NOMO-1 treated with dmso at 0.1 percent for 144 hours (cell line): ENCODE measurements at regions not wholly inside any gene's neighbourhood (a gene's known extent, or its start where the extent isn't known, plus 50 kb on each side); places are given as distances from the start of the nearest gene placed in this dataset.
"Not testable (repeated sequence)": the region's sequence is repeated elsewhere in the genome, so short reads cannot be mapped to it uniquely, and the experiment has no call there.

Source experiments
- DNase-seq: peaks from one replicate; lab custom pipeline; 2025; ENCODE audit not compliant: unreplicated experiment; lab: John Stamatoyannopoulos, UW

GRCh38 chr2:111355823-111356511 is 235.3 kb downstream of the BCL2L11 start:
- DNase-seq, result not testable (repeated sequence)

- not testable (repeated sequence) for DNase-seq
These were observed 235.9 kb downstream of the BCL2L11 start for GRCh38 chr2:111356512-111357031.

GRCh38 chr2:111365986-111366640 is 245.4 kb downstream of the BCL2L11 start:
- DNase-seq, result not testable (repeated sequence)

- not testable (repeated sequence) for DNase-seq
These were observed 245.9 kb downstream of the BCL2L11 start for GRCh38 chr2:111366641-111367029.

- not testable (repeated sequence) for DNase-seq
These were observed 246.4 kb downstream of the BCL2L11 start for GRCh38 chr2:111367080-111367479.

- DNase-seq, result not testable (repeated sequence)
These were observed 247.2 kb downstream of the BCL2L11 start for GRCh38 chr2:111367871-111368270.

GRCh38 chr2:111368288-111368687 is 247.6 kb downstream of the BCL2L11 start:
- DNase-seq, result not testable (repeated sequence)

- DNase-seq, result not testable (repeated sequence)
These were observed 252.3 kb downstream of the BCL2L11 start for GRCh38 chr2:111373060-111373459.

- DNase-seq, result not testable (repeated sequence)
These were observed 253.3 kb downstream of the BCL2L11 start for GRCh38 chr2:111373989-111374388.

- DNase-seq, result not testable (repeated sequence)
These were observed 254.0 kb downstream of the BCL2L11 start for GRCh38 chr2:111374734-111375133.

- DNase-seq, result not testable (repeated sequence)
These were observed 254.7 kb downstream of the BCL2L11 start for GRCh38 chr2:111375320-111375883.

- not testable (repeated sequence) for DNase-seq
These were observed 255.7 kb downstream of the BCL2L11 start for GRCh38 chr2:111376272-111376970.

GRCh38 chr2:111376971-111377352 is 256.2 kb downstream of the BCL2L11 start:
- not testable (repeated sequence) for DNase-seq

- DNase-seq, result not testable (repeated sequence)
These were observed 256.8 kb downstream of the BCL2L11 start for GRCh38 chr2:111377386-111377959.

GRCh38 chr2:111378348-111378747 is 257.6 kb downstream of the BCL2L11 start:
- DNase-seq, result not testable (repeated sequence)

- DNase-seq, result not testable (repeated sequence)
These were observed 260.2 kb downstream of the BCL2L11 start for GRCh38 chr2:111380733-111381439.

- DNase-seq, result not testable (repeated sequence)
These were observed 261.0 kb downstream of the BCL2L11 start for GRCh38 chr2:111381530-111382306.

GRCh38 chr2:111382507-111382906 is 261.8 kb downstream of the BCL2L11 start:
- DNase-seq, result not testable (repeated sequence)

- DNase-seq, result not testable (repeated sequence)
These were observed 262.6 kb downstream of the BCL2L11 start for GRCh38 chr2:111383311-111383710.
